ENCODE measurements at regions not wholly inside any gene's neighbourhood (a gene's known extent, or its start where the extent isn't known, plus 50 kb on each side); places are given as distances from the start of the nearest gene placed in this dataset.

DNA sequence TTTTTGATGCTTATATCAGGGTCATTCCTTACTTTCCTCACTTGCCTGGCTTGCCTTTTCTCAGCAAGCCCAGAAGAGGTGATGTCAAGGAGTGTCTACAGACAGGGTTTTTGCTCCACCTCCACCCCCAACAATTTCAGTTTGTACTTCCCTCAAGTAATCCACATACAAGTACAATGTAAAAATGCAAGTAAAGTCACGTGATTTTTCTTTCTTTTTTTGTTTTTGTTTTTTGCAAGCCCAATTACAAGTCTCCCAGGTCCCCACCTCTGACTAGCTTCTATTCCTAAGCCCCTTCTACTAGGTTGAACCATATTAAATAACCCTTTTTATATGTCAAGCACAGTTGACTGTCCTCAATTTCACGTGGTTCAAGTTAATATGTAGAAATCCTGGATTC, 579.6 kb downstream of the DIAPH3 start:
- Histone ChIP-seq H3K79me2 (ENCODE audit: insufficient read depth, low read length) (no peaks in the 10 kb centered on the region), H2BK15ac (ENCODE audit: low read depth, low read length) (no peak overlapping the region), H2BK12ac (ENCODE audit: insufficient read length, low read depth, low read length) (no peak overlapping the region), H3K9ac (ENCODE audit: extremely low read depth, insufficient read length, low read length) (no peak overlapping the region), H3K79me1 (ENCODE audit: insufficient read depth, low read depth, low read length, poor library complexity, severe bottlenecking) (no peaks in the 10 kb centered on the region), H3T11ph (ENCODE audit: low read length) (no peak overlapping the region), H3K23ac (ENCODE audit: insufficient read length, low read depth, low read length) (no peak overlapping the region), H3K23me2 (ENCODE audit: insufficient read length, low read depth, low read length, poor library complexity, severe bottlenecking) (no peaks in the 10 kb centered on the region), H3K4ac (ENCODE audit: low read depth, low read length) (no peak overlapping the region), H3K27me3 (ENCODE audit: insufficient read depth, low read length) (peaks cover 3% of the 10 kb centered on the region; the same call in 1 of the 2 replicates), H3K9me3 (ENCODE audit: control insufficient read depth, low read depth, low read length) (no peaks in the 10 kb centered on the region), H2BK5ac (ENCODE audit: insufficient read length, low read length) (no peak overlapping the region), H2AFZ (ENCODE audit: low read length) (no peak overlapping the region), H4K5ac (ENCODE audit: insufficient read length, low read depth, low read length) (no peak overlapping the region), H4K8ac (replicated peaks; ENCODE audit: insufficient read length, low read depth, low read length) (no peak overlapping the region), H3K14ac (ENCODE audit: insufficient read depth, low read length) (no peak overlapping the region), H4K91ac (ENCODE audit: insufficient read length, low read depth, low read length) (no peak overlapping the region), H2AK5ac (ENCODE audit: insufficient read length, low read length) (no peak overlapping the region), H3K4me1 (ENCODE audit: insufficient read depth, low read length) (peaks cover 19% of the 10 kb centered on the region), H4K20me1 (ENCODE audit: control insufficient read depth, insufficient read depth, insufficient read length) (no peaks in the 10 kb centered on the region), H2BK20ac (ENCODE audit: low read depth, low read length, poor library complexity, severe bottlenecking) (no peak overlapping the region), H3K56ac (ENCODE audit: insufficient read length, low read depth, low read length) (no peak overlapping the region), H3K4me2 (ENCODE audit: insufficient read depth, insufficient read length, low read length) (no peak overlapping the region), H3K27ac (ENCODE audit: insufficient read length, low read depth, low read length) (no peak overlapping the region), H2BK120ac (ENCODE audit: low read depth, low read length, poor library complexity, severe bottlenecking) (no peak overlapping the region), H3K18ac (ENCODE audit: insufficient read length, low read depth, low read length) (no peak overlapping the region)
- no peak for DNase-seq
- Mint-ChIP-seq H3K27me3 (ENCODE audit: low read depth) (peaks cover 10% of the 10 kb centered on the region), H3K4me3 (no peak overlapping the region), H3K27ac (no peak overlapping the region), H3K36me3 (ENCODE audit: insufficient read depth in 1 of 3, low read depth in 3 of 3) (peaks cover 3 to 7% (median 3%) of the 10 kb centered on the region in 3 experiments; a peak in 4 of 7 replicates), H3K9me3 (peaks cover 0 to 2% of the 10 kb centered on the region in 2 experiments; a peak in 1 of 5 replicates), H3K4me1 (peaks cover 54 to 57% of the 10 kb centered on the region in 2 experiments)
- no CpG with 5 or more reads among the region's 2 CpGs for WGBS (ENCODE audit: extremely low coverage, insufficient read length, low lambda C conversion rate)
- no peak for TF ChIP-seq CTCF (conservative IDR thresholded peaks at IDR 0.05)
